ENCODE measurements at regions not wholly inside any gene's neighbourhood (a gene's known extent, or its start where the extent isn't known, plus 50 kb on each side); places are given as distances from the start of the nearest gene placed in this dataset.

GRCh38 chr3:137099364-137100219 lies 141.8 kb downstream of the IL20RB start:
- TF ChIP-seq POLR2A (IDR thresholded peaks at IDR 0.05) = no peak
- TF ChIP-seq, protein P1, sequence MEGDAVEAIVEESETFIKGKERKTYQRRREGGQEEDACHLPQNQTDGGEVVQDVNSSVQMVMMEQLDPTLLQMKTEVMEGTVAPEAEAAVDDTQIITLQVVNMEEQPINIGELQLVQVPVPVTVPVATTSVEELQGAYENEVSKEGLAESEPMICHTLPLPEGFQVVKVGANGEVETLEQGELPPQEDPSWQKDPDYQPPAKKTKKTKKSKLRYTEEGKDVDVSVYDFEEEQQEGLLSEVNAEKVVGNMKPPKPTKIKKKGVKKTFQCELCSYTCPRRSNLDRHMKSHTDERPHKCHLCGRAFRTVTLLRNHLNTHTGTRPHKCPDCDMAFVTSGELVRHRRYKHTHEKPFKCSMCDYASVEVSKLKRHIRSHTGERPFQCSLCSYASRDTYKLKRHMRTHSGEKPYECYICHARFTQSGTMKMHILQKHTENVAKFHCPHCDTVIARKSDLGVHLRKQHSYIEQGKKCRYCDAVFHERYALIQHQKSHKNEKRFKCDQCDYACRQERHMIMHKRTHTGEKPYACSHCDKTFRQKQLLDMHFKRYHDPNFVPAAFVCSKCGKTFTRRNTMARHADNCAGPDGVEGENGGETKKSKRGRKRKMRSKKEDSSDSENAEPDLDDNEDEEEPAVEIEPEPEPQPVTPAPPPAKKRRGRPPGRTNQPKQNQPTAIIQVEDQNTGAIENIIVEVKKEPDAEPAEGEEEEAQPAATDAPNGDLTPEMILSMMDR (IDR thresholded peaks at IDR 0.05) = no peak

All from uterus (tissue), 2 donors.